ENCODE measurements at regions not wholly inside any gene's neighbourhood (a gene's known extent, or its start where the extent isn't known, plus 50 kb on each side); places are given as distances from the start of the nearest gene placed in this dataset.

DNA sequence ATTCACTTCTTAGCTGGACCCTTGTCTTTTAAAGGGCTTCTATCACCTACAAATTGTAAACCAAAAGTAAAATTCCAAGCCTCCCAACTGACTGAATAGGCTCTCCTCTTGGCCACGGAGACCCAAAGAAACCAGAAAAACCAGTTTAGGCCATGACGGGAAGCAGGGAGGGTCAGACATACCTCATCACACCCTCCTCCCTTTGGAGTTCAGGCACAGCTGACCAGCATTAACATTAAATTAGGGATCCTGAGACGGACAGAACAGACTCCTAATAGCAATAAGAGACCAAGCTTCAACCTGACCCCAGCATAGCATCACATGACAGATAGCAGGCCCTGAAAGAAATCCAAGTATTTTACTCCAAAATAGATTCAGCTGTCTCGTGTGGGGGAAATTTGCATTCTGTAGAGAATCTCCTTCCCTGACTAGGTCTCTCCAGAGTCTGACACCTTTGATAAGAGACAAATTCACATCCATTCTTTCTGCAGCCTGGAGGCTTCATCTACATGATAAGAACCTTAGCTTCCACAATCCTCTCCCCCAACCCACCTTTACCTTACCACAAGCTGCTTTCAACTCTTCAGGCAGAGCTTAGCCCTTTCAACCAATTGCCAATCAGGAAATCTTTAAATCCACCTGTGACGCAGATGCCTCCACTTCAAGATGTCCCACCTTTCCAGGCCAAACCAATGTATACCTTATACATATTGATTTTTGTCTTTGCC lies 177.1 kb upstream of the RAB4A start:
- Mint-ChIP-seq H3K9me3 (ENCODE audit: unreplicated experiment) (no peaks in the 10 kb centered on the region), H3K4me1 (ENCODE audit: unreplicated experiment) (peaks cover 6% of the 10 kb centered on the region), H3K27me3 (ENCODE audit: unreplicated experiment) (peaks cover 2% of the 10 kb centered on the region), H3K36me3 (ENCODE audit: low read depth, unreplicated experiment) (no peaks in the 10 kb centered on the region), H3K27ac (ENCODE audit: unreplicated experiment) (no peak overlapping the region), H3K4me3 (ENCODE audit: unreplicated experiment) (no peak overlapping the region)
- TF ChIP-seq, protein P1, sequence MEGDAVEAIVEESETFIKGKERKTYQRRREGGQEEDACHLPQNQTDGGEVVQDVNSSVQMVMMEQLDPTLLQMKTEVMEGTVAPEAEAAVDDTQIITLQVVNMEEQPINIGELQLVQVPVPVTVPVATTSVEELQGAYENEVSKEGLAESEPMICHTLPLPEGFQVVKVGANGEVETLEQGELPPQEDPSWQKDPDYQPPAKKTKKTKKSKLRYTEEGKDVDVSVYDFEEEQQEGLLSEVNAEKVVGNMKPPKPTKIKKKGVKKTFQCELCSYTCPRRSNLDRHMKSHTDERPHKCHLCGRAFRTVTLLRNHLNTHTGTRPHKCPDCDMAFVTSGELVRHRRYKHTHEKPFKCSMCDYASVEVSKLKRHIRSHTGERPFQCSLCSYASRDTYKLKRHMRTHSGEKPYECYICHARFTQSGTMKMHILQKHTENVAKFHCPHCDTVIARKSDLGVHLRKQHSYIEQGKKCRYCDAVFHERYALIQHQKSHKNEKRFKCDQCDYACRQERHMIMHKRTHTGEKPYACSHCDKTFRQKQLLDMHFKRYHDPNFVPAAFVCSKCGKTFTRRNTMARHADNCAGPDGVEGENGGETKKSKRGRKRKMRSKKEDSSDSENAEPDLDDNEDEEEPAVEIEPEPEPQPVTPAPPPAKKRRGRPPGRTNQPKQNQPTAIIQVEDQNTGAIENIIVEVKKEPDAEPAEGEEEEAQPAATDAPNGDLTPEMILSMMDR (IDR thresholded peaks at IDR 0.05; ENCODE audit: unreplicated experiment), result no peak
- DNase-seq (ENCODE audit: low spot score), result no peak

DNA sequence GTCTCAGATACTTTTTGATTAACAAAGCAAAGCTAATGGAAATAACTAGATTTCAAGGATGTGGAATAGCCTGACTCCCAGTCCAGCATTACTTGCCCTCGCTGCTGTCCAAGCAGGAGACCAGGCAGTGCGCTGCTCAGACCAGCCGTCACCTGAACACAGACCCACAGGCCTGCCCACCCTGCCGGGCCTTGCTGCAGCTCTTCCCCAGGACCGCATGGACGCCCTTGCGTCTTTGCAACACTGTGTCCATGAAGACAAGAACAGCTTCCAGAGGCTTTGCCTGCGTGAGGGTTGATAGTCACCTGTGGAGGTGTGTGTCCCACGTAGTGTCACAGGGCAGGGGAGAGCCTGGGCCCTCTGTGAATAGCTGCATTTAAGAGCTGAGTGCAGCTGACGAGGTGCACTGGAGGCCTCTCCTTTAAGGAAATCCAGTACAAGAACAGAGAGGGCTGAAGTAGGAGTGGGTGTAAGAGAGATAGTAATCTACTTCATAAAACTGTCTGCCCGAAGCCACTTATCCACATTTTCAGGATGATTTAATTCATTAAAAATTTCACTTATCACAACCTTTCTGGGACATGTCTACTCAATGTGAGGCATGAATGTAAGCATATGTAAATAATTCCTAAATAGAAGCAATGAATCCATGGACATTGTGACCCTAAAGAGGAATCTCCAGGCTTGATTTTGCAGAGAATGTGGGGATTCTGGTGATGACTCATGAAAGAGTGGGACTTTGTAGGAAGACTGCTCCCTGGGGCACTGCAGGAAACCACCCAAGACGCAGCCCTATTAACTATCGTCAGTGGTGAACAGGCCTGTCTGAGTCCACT lies 176.2 kb upstream of the RAB4A start:
- Mint-ChIP-seq H3K36me3 (ENCODE audit: low read depth, unreplicated experiment) (no peaks in the 10 kb centered on the region), H3K9me3 (ENCODE audit: unreplicated experiment) (no peaks in the 10 kb centered on the region), H3K27me3 (ENCODE audit: unreplicated experiment) (peaks cover 3% of the 10 kb centered on the region), H3K27ac (ENCODE audit: unreplicated experiment) (no peak overlapping the region), H3K4me1 (ENCODE audit: unreplicated experiment) (peaks cover 8% of the 10 kb centered on the region), H3K4me3 (ENCODE audit: unreplicated experiment) (no peak overlapping the region)
- TF ChIP-seq, protein P1 (IDR thresholded peaks at IDR 0.05; ENCODE audit: unreplicated experiment), result no peak
- DNase-seq (ENCODE audit: low spot score), result no peak

DNA sequence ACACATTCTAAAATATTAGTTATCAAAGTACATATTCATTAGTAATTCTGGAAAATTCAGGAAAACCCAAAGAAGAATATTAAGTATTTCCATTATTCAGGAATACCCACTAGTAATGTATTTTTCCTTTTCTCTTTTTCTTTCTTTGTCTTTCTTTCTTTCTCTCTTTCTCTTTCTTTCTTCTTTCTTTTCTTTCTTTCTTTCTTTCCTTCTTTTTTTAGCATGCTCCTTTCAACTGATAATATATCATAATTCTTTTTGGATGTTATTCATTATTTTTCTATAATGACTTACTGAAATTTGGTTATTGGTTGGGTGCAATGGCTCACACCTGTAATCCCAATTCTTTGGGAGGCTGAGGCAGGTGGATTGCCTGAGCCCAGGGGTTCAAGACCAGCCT lies 175.6 kb upstream of the RAB4A start:
- TF ChIP-seq, protein P1 (IDR thresholded peaks at IDR 0.05; ENCODE audit: unreplicated experiment), result no peak
- DNase-seq (ENCODE audit: low spot score), result no peak
- Mint-ChIP-seq H3K9me3 (ENCODE audit: unreplicated experiment) (no peaks in the 10 kb centered on the region), H3K4me1 (ENCODE audit: unreplicated experiment) (peaks cover 8% of the 10 kb centered on the region), H3K27ac (ENCODE audit: unreplicated experiment) (no peak overlapping the region), H3K27me3 (ENCODE audit: unreplicated experiment) (peaks cover 3% of the 10 kb centered on the region), H3K4me3 (ENCODE audit: unreplicated experiment) (no peak overlapping the region), H3K36me3 (ENCODE audit: low read depth, unreplicated experiment) (no peaks in the 10 kb centered on the region)

- H3K4me3 Mint-ChIP-seq (ENCODE audit: unreplicated experiment), result no peak overlapping the region
- no peak overlapping the region for H3K27ac Mint-ChIP-seq (ENCODE audit: unreplicated experiment)
- no peak for DNase-seq (ENCODE audit: low spot score)
- peaks cover 4% of the 10 kb centered on the region for H3K27me3 Mint-ChIP-seq (ENCODE audit: unreplicated experiment)
- no peaks in the 10 kb centered on the region for H3K9me3 Mint-ChIP-seq (ENCODE audit: unreplicated experiment)
- TF ChIP-seq, protein P1 (IDR thresholded peaks at IDR 0.05; ENCODE audit: unreplicated experiment), result no peak
- H3K4me1 Mint-ChIP-seq (ENCODE audit: unreplicated experiment), result peaks cover 8% of the 10 kb centered on the region
- no peaks in the 10 kb centered on the region for H3K36me3 Mint-ChIP-seq (ENCODE audit: low read depth, unreplicated experiment)
These were observed 173.6 kb upstream of the RAB4A start for GRCh38 chr1:229097356-229097755.

GRCh38 chr1:229098361-229098760 lies 172.6 kb upstream of the RAB4A start:
- Mint-ChIP-seq H3K27me3 (ENCODE audit: unreplicated experiment) (peaks cover 4% of the 10 kb centered on the region), H3K27ac (ENCODE audit: unreplicated experiment) (no peak overlapping the region), H3K4me3 (ENCODE audit: unreplicated experiment) (no peak overlapping the region), H3K36me3 (ENCODE audit: low read depth, unreplicated experiment) (no peaks in the 10 kb centered on the region), H3K4me1 (ENCODE audit: unreplicated experiment) (peaks cover 3% of the 10 kb centered on the region), H3K9me3 (ENCODE audit: unreplicated experiment) (no peaks in the 10 kb centered on the region)
- no peak for DNase-seq (ENCODE audit: low spot score)
- TF ChIP-seq, protein P1 (IDR thresholded peaks at IDR 0.05; ENCODE audit: unreplicated experiment), result no peak

All from endothelial cell (in vitro differentiated cells).